GM18907 (cell line): ENCODE measurements at regions not wholly inside any gene's neighbourhood (a gene's known extent, or its start where the extent isn't known, plus 50 kb on each side); places are given as distances from the start of the nearest gene placed in this dataset.
A peak's percentile ranks its signal among the peaks of the same experiment; 100 is the strongest.
"Not testable (repeated sequence)": the region's sequence is repeated elsewhere in the genome, so short reads cannot be mapped to it uniquely, and the experiment has no call there.

Experiments
- ATAC-seq: cut with Tn5 transposase; IDR thresholded peaks from one replicate; pipeline ENCODE4 v1.9.1; 2021; ENCODE audit warnings: mild to moderate bottlenecking, moderate library complexity; ENCODE audit not compliant: unreplicated experiment

DNA sequence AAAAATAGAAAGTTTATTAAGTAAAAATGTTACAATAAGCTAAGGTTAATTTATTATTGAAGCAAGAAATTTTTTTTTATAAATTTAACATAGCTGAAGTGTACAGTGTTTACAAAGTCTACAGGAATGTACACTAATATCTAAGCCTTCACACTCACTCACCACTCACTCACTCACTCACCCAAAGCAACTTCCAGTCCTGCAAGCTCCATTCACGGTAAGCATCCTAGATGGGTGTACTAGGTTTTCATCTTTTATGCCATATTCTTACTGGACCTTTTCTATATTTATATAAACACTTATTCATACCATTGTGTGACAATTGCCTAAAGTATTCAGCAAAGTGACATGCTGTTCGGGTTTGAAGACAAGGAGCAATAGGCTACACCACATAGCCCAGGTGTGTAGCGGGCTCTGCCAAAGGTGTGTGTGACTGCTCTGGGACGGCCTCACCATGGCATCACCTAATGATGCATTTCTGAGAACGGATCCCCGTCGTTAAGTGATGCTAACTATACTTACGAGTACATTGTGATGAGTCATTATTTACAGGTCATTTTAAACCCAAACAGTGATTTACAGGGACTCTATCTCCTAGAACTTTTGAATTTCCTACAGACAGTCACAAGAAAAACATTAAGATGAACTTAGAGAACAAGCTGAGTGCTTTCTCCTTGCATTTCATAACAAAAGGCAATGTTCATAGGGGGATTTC is 76.3 kb upstream of the ID2 start:
- ATAC-seq: no peak

DNA sequence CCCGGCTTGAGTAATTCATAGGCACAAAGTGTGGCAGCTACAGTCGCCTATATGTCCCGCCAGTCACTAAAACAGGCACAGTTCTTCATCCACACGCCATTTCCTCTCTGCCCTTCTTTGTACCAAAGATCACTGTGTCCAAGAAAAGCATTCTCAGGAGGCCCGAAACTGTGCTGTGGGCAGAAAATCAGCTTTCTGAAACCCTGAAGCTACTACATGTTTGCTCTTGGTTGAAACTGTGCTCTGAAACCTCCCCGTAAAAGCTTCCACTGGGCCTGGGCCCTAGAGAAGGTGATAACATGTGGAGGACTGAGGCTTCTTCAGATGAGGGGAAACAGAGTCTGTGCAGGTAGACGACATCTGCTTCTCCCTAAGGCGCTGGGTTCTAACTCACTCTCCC is 75.6 kb upstream of the ID2 start:
- peak; percentile 94 for ATAC-seq

DNA sequence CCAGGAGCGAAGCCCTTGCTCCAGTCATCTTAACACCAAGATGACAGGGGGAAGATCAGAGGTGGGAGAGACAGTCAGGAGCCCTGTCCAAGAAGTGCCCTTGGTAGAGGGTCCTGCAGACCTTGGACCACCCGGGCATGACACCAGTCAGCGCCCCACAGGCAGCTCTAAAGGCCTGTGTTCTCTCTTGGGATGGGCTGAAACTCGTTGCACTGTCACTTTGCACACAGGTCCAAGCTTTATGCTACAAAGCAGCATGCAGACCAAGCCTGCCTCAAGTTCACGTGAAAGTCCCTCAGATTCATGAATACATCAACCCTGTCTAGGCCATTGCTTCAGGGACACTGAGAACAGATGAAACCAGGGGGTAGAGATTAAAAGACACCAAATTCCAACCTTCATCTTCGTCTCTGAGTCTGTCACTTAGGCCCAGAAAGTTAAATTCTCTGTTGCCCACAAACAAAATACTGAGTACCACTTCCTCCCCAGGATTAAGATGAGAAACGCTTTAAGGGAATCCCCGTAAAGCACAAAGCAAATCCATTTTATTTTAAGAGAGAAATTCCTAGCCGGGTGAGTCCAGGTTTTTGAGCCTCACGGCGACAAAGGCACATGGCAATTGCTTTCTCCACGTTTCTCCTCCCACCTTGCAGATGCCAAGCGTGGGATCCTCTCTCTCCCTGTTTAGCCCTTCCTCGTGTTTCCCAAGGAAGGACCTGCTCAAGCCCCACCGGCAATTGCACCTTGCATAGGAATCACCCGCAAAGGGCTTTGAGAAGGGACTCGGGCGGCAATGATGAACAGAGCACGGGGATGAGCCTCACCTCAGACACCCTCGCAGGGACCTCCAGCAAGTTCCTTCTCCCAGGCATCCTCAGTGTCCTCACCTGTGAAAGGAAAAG is 75.0 kb upstream of the ID2 start:
- peak; percentile 31 for ATAC-seq

DNA sequence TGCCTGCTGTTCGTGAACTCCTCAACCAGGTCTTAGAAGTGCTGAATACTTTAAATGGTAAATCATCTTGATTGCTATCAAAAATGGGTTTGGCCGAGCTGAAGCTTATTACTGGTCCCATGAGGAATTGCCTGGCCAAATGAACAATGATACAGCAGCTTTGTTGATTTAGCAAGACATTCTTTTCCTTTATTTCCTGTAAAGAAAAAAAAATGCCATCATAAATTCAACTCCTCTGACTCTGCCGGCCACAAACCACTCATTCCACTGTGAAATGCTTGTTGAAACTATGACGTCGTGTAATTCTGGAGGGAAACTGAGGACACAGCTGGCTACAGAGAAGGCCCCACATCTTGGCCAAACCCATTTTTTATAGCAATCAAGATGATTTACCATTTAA is 74.2 kb upstream of the ID2 start:
- no peak for ATAC-seq

DNA sequence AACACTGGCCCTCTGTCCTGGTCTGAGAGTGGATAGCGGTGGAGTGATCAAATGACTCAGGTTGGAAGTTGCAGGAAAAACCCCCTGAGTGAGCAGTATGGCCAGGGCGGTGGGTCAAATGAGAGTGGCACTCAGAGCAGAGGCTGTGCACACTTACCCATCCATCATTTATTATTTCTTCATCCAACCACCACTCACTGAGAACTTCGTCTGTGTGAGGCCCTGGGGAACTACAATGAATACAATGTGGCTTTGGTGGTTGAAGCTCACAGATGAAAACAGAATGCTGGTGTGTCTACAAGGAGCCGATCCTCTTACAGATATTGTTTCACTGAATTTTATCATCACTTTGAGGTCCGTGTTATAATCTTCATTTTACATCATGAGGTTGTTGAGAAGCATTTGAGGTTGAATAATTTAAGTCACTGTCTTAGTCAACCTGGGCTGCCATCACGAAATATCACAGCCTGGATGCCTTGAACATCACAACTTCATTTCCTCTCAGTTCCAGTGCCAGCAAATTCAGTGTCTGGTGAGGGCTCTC is 73.4 kb upstream of the ID2 start:
- peak; percentile 54 for ATAC-seq

DNA sequence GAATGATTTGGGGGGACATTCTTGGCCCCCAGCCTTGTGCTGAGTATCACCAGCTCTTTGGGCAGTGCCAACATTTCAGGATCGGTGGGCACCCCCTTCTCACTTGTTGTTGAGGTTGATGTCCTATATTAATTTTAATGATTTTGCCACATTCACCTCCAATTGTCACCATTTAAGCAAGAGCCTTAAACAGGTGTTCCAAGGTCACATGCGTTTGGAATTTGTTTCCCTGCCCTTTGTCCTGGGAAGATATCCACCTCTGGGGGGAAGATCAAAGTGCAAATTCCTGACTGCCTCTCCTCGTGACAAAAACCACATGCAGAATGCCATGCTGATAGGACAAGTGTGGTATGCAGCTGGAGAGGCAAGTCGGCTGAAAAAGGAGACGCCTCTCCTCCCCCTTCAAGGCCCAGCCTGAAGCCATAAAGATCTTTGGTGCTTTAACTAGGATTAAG is 72.5 kb upstream of the ID2 start:
- ATAC-seq: no peak

DNA sequence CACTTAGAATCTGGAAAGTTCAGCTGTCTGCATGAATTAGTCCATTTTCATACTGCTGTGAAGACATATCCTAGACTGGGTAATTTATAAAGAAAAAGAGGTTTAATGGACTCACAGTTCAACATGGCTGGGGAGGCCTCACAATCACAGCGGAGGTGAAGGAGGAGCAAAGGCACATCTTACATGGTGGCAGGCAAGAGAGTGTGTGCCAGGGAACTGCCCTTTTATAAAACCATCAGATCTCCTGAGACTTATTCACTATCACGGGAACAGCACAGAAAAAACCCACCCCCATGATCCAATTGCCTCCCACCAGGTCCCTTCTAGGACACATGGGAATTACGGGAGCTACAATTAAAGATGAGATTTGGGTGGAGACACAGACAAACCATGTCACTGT is 71.1 kb upstream of the ID2 start:
- not testable (repeated sequence) for ATAC-seq

DNA sequence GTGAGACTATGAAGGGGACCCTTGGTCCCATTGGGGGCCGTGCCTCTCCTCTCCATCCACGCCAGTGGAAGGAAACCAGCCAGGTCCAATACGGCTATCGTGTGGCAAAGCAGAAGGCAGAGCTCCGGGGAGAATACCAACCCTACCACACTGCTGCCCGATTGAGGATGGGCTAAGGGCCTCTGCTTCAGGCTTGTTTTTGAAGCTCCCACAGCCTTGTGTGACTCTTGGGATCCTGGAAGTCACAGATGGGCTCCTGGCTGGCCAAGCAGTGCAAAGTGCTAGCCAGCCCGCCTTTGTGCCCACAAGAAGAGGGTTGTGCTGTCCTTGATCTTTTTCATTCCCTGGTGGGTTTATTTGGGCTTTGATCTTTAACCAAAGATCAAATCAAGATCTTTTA is 70.6 kb upstream of the ID2 start:
- no peak for ATAC-seq

DNA sequence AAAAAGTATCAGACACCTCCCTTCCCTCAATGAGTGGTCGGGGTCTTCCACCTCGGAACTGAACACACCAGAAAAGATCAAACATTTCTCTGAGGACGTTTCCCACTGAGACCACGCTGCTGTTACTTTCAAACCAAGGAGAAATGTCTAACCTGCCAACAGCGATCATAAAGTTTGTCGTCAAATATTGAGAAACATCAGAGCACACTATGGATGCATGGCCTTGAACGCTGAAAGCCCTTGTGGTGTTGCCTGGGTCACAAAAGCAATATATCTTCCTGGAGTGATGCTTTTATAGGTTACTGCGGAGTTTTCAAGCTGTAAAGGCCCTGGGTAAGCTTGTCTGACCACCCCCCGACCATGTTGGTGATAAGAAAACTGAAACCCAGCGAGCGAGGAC is 70.2 kb upstream of the ID2 start:
- no peak for ATAC-seq

DNA sequence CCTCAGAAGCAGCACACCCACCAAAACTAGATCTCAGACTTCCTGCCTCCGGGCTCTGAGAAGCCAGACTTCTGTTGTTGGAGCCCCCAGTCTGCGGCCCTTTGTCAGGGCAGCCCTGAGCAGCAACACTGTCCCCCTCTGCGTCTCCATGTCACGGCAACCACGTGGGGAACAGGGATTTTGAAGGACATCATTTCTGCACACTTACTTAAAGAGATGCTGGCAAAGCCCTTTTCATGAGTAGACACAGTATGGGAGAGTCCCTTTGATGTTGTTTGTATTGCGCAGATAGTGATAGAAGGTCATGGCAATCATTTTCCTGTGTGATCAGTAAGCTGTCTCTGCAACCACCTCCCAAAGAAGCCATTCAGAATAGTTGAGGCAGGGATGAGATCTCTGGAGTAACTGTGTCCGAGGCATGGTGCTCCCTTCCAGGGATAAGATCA is 69.1 kb upstream of the ID2 start:
- ATAC-seq: no peak

DNA sequence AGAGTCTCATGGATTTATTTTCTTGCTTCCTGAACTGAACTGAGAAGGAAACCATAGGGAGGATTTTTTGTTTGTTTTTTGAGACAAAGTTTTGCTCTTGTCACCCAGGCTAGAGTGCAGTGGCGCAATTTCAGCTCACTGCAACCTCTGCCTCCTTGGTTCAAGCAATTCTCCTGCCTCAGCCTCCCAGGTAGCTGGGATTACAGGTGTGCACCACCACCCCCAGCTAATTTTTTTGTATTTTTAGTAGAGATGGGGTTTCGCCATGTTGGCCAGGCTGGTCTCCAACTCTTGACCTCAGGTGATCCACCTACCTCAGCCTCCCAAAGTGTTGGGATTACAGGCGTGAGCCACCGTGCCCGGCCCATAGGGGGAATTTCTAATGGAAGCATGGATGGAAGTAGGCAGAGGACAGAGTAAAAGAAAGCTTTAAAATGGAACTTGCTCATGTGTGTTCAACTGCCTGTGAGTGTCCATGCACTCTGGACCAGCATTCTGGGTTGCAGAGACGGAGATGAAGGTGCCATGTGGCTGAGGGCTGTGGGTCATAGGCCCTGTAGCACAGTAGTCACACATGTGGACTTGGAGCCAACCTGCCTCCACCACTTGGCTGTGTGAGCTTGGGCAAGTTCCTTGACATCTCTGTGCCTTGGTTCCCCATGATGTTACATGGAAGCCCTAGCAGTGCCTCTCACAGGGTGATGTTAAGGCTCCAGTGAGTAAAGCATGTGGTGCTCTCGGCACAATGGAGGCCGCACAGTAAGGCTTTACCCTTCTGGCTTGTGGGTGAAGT is 68.5 kb upstream of the ID2 start:
- ATAC-seq: not testable (repeated sequence)

DNA sequence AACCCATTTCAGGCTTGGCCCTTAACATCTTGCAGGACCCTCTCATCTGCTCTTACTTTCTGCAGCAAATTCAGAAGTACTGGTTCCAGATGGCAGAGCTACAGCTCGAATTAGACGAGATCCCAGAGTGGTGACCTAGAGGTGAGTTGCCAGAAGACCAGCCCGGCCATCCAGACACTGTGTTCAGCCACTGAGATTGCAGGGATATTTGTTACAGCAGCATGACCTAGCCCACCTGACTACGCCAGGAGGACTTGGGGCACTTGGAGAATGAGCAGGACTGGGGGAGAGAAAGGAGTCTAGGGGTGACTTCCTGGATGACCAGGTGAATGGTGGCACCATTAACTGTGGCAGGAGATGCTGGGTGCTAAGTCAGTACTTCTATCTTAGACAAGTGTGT is 67.2 kb upstream of the ID2 start:
- no peak for ATAC-seq

DNA sequence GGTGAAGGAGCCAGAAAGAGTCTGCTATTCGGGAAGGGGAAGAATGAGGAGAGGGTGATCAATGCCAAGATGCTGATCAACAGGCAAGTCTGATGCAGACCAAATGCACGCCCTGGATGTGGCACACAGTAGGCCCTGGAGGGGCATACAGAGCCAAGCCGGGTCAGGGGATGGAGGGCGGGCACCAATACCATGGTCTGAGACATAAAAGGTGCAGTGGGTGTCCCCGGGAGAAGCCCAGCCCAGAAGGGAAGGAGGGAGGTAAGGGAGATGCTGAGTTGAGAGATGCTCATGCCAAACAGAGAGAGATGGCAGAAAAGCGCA is 66.6 kb upstream of the ID2 start:
- ATAC-seq: no peak

DNA sequence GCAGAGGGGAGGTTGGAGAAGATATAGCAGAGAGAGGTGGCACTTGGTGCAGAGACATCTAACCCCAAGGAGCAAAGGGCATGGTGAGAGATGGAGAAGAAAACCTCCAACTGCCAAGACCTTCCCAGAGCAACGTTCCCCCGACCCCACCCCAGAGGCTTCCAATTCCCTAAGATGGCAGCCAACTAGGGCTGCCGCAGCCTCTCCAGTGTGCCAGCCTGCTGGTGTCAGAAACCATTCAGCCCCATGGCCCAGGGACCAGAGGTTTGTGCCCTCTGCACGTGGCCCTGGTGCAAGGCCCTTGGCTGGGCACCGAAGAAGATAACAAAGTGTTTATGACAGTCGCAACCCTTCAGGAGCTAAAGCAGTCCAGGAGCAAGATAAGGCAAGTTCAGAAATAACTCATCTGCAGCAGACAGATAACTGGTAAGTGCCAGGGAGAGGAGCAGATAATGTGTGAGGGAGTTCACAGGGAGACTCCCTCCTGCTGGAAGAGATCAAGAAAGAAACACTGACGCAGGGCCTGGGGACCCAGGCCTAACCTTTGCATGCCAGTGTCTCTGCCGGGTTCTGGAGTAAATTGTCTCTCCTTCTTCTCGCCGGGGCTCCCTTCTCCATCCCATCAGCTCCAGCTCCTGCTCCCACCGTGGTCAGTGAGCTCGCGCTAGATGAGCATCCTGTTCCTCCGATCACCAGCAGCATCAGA is 66.1 kb upstream of the ID2 start:
- ATAC-seq: no peak

DNA sequence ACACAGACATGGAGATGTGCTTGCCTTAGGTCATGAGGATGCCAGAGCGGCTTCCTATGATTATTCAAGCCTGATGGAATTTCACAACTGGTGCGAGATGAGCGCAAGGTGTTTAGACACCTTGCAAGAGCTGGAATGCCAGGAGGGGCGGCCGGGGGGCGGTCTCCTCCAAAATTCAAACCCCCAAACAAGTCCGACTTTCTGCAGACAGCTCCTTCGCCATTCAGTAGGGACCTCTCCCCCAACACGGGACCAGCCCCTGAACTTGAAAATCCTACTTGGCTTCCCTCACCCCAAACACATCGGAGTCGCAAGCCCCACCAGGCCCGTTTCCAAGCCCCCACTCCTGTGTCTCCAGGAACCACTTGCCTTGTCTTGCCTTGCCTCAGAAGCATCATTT is 64.8 kb upstream of the ID2 start:
- ATAC-seq: no peak

DNA sequence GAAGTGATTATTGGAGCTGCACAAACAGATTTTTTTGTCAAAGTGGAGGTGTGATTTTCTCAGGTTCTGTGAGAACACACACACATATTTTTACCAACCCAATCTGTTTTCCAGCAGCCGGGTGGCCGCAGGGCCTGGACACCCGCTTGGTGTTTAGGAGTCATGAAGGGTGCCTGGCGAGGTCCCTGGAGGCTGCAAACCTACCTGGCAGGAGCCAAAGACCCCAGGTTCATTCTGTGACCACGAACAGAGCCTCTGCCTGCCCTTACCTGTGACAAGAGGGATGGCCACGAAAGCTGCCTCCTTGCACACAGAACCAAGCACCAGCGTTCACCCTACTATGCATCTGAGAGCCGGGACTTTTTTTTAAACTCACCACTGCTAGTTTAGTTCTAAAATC is 64.3 kb upstream of the ID2 start:
- ATAC-seq: no peak

DNA sequence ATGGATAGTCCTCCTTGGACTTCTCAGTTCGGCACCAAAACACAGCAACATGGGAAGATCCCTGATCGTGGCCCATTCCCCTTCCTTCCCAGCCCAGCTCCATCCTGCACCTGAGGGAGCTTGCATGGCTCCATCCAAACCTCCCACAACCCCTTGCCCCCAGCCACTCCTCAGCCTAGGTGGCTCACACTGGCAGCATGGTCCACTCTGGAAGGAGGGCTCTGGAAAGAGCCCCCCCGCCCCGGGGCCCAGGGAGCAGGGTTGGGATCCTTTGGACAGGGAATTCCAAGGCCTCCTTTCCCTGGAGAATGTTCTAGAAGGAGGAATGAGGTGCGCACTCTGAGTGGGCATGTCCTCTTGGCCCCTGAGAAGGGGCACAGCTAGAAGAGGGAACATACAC is 62.8 kb upstream of the ID2 start:
- no peak for ATAC-seq

DNA sequence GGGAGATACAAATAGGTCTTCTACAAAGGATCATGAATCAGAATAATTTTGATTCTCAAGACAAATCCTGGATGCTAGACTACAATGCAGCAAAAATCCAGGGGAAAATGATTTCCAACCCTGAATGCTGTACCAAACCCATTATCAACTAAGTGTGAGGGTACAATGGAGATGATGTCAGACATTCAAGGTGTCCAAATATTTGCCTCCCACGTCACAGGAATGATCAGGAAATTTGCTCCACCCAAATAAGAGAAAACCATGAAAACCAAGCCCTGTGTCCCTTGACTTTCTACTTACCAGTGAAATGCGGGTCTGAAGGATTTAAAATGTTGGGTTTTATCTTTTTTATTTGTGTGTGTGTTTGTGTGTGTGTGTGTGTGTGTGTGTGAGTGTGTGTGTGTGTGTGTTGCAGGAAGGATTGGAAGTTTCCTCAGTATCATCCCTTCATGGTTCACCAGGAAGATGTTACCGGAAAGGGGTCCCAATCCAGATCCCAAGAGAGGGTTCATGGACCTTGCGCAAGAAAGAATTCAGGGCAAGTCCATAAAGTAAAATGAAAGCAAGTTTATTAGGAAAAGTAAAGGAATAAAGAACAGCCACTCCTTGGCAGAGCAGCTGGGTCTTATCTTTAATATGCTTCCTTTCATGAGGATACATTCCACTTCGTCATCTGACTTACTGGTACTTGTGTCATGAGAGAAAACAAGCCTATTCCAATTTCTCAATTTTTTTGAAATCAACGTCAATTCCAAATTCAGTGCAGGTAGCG is 61.1 kb upstream of the ID2 start:
- ATAC-seq: no peak

DNA sequence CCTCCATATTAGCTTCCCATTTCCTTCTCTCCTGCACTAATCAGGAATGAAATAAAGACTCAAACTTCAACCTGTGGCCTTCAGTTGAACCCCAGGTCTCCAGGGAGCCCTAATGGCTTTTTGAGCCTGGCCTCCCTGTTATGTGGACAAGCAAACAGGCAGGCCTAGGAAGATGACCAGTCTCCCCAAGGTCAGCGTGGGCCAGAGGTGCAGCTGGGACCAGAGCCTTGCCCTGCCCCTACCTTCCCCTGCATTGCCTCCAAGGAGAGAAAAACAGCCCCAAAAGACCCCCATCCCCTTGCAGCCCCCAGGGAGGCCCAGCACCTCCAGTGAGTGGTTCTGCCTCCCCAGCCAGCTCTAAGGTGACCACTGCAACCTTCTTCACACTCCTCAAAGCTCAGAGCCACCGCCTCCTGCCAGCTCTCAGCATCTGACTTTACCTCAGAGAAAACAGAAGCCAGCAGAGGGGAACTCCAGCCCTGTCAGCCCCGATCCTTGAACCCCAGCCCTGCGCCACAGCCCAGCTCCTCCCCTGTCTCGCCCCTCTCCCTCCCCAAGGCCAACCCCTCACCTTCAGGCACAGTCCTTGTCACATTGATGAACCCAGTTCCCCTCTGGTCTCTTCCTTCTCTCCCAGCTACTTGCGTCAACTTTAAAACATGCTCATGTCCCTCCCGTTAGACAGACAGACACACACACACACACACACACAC is 59.5 kb upstream of the ID2 start:
- no peak for ATAC-seq
